ENCODE measurements at regions not wholly inside any gene's neighbourhood (a gene's known extent, or its start where the extent isn't known, plus 50 kb on each side); places are given as distances from the start of the nearest gene placed in this dataset.
A peak's percentile ranks its signal among the peaks of the same experiment; 100 is the strongest.
"Not testable (repeated sequence)": the region's sequence is repeated elsewhere in the genome, so short reads cannot be mapped to it uniquely, and the experiment has no call there.

- no peak for DNase-seq (ENCODE audit: low spot score)
Observed at GRCh38 chr9:38518826-38519225, 94.6 kb upstream of the IGFBPL1 start.

DNA sequence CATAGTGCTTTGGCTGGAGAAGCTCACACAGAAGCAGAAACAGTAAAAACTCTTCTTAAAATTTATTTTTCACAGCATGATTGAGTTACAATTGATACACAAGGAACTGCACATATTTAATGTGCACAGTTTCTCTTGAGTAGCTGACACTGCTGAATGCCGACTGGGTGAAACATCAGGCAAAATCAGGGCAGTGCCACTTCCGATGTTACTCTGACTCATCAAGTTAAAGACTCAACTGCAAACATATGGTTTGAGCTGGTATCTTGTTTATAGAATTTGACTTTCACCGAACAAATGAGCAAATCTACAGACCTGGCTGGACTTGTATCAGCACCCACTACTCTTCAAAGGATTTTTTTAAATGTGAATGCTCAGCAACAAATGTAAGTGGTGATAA lies 92.0 kb upstream of the IGFBPL1 start:
- DNase-seq (ENCODE audit: low spot score), result peak; percentile 49

DNA sequence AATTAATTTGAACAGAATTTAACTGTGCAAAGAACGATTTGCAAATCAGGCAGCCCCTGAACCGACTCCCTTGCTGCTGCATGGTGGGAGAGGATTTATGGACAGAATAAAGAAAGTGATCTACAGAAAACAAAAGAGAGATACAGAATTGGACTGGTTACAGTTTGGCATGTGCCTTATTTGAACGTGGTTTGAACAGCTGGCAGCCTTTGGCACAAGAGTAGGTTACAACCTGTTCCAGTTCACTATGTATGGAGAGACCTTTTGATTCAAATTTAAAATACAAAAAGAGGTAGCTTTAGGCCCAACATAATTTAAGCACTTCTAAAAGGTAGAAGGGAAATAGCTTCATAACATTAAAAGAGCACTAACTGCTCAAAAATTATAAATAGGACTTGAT lies 90.8 kb upstream of the IGFBPL1 start:
- DNase-seq (ENCODE audit: low spot score), result not testable (repeated sequence)

- DNase-seq (ENCODE audit: low spot score), result not testable (repeated sequence)
Observed at GRCh38 chr9:38510340-38510739, 86.1 kb upstream of the IGFBPL1 start.

- DNase-seq (ENCODE audit: low spot score), result no peak
Observed at GRCh38 chr9:38507587-38507986, 83.3 kb upstream of the IGFBPL1 start.

DNA sequence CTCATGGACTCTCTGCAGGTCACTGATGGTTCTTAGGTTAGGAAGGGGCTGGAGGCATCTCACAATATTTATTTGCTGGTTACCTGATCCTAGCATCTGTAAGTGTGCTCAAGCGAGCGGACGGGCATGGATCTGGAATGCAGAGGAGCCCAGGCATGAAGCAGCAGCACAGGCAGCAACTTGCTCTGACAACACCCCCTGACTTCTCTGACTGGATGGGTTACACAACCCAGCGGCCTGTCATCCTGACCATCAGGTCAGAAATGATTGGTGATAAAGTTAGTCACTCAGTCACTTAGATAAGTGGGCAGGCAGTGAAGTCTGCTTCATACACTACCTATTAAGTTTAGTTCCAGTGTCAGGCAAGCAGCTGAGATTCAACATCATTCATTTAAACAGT lies 75.9 kb upstream of the IGFBPL1 start:
- not testable (repeated sequence) for DNase-seq (ENCODE audit: low spot score)

DNA sequence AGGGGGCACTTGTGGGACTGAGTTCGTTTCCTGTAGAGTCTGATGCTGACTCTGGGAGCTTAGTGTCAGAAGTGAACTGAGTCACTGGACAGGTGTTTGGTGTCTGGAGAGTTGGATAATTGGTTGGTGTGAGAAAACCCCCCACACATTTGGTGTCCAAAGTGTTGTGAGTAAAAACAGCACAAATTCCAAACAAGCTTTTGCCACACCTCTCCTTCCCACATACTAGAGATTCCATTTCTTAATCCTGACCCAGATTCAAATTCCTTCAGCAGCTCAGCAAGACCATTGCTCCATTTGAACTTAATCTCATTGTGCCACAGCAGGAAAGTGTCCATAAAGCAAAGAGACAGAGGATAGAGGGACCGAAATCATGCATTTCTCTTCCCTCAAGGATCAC lies 74.3 kb upstream of the IGFBPL1 start:
- DNase-seq (ENCODE audit: low spot score), result not testable (repeated sequence)

GRCh38 chr9:38489057-38489456 lies 64.8 kb upstream of the IGFBPL1 start:
- no peak for DNase-seq (ENCODE audit: low spot score)

GRCh38 chr9:38488156-38488698 lies 64.0 kb upstream of the IGFBPL1 start:
- no peak for DNase-seq (ENCODE audit: low spot score)

GRCh38 chr9:38487418-38488155 lies 63.3 kb upstream of the IGFBPL1 start:
- DNase-seq (ENCODE audit: low spot score), result not testable (repeated sequence)

GRCh38 chr9:38486837-38487236 lies 62.6 kb upstream of the IGFBPL1 start:
- DNase-seq (ENCODE audit: low spot score), result no peak

GRCh38 chr9:38486056-38486615 lies 61.9 kb upstream of the IGFBPL1 start:
- no peak for DNase-seq (ENCODE audit: low spot score)

GRCh38 chr9:38484076-38484665 lies 59.9 kb upstream of the IGFBPL1 start:
- DNase-seq (ENCODE audit: low spot score), result not testable (repeated sequence)

- DNase-seq (ENCODE audit: low spot score), result no peak
Observed at GRCh38 chr9:38482918-38483592, 58.8 kb upstream of the IGFBPL1 start.

DNA sequence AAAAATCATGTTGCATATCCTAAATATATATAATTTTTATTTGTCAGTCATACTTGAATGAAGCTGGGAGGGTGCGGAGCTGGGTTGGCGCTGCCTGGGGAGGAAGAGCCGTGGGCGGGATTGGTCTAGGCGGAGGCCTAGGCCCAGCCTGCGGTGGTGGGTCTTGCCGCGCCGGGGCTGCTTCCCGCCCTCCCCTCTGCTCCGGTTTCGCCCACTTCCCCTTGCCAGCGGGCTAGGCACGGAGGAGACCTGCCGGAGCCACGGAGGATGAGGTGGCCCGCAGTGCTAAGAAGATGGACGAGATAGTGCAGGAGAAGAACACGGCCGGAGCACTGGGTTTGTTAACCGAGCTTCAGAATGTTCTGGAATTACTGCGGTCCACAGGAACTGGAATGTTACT lies 54.0 kb upstream of the IGFBPL1 start:
- DNase-seq (ENCODE audit: low spot score), result no peak

DNA sequence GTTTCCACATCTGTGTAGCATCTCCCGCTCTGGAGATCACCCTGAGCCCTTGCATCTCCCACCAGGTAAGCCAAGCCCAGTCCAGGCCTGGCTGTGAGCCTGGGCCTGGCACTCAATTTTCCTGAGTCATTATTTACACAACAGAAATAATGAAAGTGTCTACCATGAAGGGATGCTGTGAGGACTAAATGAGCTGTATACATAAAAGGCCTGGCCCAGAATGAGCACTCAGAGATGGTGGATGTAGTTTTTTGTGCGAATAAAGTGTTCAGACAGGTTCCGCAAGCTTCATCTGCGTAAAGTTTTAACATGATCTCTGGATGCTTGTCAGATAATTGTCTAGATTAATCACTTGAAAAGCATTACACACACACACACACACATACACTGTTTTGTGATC lies 50.2 kb upstream of the IGFBPL1 start:
- not testable (repeated sequence) for DNase-seq (ENCODE audit: low spot score)

All from COLO829 (cell line).